GM13977 (cell line): ENCODE measurements at regions not wholly inside any gene's neighbourhood (a gene's known extent, or its start where the extent isn't known, plus 50 kb on each side); places are given as distances from the start of the nearest gene placed in this dataset.

Experiments
- DNase-seq: peaks from one replicate; pipeline ENCODE4 v3.0.0; 2012; ENCODE audit warnings: low spot score
- in situ Hi-C: fragments of 300-500 bp; cut with MboI; formaldehyde crosslinking; loops from one replicate; pipeline ENCODE4 v1.12.0; 2022; ENCODE audit warnings: low sequenced_read_pairs, low pct_unique_long_range_greater_than_20kb, mixed read lengths, inconsistent platforms; ENCODE audit not compliant: unreplicated experiment
- TF ChIP-seq, protein P1 (sequence below): IDR thresholded peaks from 2 replicates; pipeline ENCODE4 v1.5.1; 2012; ENCODE audit warnings: mild to moderate bottlenecking, control low read depth; ENCODE audit not compliant: insufficient read depth; ENCODE audit errors: extremely low read depth, missing control alignments

- in situ Hi-C loops, result no loop called here
- no peak for DNase-seq
- TF ChIP-seq, protein P1, sequence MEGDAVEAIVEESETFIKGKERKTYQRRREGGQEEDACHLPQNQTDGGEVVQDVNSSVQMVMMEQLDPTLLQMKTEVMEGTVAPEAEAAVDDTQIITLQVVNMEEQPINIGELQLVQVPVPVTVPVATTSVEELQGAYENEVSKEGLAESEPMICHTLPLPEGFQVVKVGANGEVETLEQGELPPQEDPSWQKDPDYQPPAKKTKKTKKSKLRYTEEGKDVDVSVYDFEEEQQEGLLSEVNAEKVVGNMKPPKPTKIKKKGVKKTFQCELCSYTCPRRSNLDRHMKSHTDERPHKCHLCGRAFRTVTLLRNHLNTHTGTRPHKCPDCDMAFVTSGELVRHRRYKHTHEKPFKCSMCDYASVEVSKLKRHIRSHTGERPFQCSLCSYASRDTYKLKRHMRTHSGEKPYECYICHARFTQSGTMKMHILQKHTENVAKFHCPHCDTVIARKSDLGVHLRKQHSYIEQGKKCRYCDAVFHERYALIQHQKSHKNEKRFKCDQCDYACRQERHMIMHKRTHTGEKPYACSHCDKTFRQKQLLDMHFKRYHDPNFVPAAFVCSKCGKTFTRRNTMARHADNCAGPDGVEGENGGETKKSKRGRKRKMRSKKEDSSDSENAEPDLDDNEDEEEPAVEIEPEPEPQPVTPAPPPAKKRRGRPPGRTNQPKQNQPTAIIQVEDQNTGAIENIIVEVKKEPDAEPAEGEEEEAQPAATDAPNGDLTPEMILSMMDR, result no peak
These were observed 68.3 kb upstream of the COL8A1 start for GRCh38 chr3:99570061-99570460.

DNA sequence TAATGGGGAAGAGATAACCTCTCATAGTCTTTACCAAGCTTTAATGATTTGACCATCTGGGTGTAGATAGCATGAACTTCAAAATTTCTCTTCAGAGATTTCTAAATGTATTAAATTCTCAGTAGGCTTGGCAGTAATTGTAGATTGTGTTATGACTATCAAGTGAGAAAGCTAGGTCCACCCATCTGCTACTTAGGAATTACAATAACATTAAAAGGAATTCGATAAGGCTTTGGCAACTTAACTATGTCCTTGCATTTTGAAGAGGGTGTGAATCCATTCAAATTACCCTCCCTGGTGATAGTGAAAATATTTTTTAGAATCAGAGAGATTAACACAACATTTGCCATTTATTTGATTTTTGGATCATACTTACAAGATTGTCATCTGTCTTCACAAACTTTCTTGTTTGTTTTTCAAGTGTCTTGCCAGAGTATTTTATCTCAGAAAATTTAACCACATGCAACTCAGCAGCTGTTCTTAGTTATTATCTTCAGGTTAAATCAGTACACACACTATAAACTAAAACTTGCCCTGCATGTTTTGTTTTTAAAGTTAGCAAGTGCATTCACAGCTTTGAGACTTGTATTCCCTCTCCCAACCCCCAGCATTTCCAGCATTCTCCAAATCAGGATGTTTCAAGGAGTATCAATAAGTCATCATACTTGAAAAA is 69.6 kb upstream of the COL8A1 start:
- no peak for DNase-seq
- in situ Hi-C loops, result no loop called here
- TF ChIP-seq, protein P1, result no peak

- TF ChIP-seq, protein P1, result no peak
- DNase-seq, result no peak
- in situ Hi-C loops, result no loop called here
These were observed 73.1 kb upstream of the COL8A1 start for GRCh38 chr3:99565331-99565730.

- in situ Hi-C loops, result no loop called here
- no peak for DNase-seq
- TF ChIP-seq, protein P1, result no peak
These were observed 75.3 kb upstream of the COL8A1 start for GRCh38 chr3:99562990-99563607.

DNA sequence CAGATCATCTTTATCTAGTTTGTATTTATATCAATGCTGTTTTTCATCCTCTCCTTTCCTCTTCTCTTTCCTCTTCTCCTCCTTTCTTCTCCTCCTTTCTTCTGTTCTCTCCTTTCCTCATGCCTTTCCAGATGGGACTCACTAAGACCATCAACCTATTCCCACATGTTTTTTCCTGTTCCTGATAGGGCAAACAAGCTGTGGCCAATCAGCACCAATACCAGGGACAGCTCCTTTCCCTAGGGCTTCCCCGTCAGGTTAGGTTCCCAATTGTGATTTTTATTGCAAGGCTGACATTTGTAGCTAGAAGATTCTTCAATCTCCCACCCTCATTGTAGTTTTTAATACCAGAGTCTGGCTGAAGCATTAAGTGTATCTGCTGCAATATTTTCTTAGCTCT is 76.3 kb upstream of the COL8A1 start:
- TF ChIP-seq, protein P1, result no peak
- in situ Hi-C loops, result no loop called here
- DNase-seq, result no peak

GRCh38 chr3:99561056-99561455 is 77.3 kb upstream of the COL8A1 start:
- DNase-seq, result no peak
- in situ Hi-C loops, result no loop called here
- TF ChIP-seq, protein P1, result no peak
